ENCODE measurements at regions not wholly inside any gene's neighbourhood (a gene's known extent, or its start where the extent isn't known, plus 50 kb on each side); places are given as distances from the start of the nearest gene placed in this dataset.

- no peaks in the 10 kb centered on the region for H3K9me1 ChIP-seq (replicated peaks; ENCODE audit: control insufficient read depth, extremely low read depth, insufficient read depth, low read length)
Observed at GRCh38 chr6:82097676-82098075, 149.9 kb downstream of the IBTK start.

More at GRCh38 chr6:82097676-82098075, 149.9 kb downstream of the IBTK start:
- no peak for FAIRE-seq
- H3K9ac ChIP-seq (replicated peaks; ENCODE audit: extremely low read depth, insufficient read depth, low read length), result no peak overlapping the region
- ChIA-PET POLR2A (no interaction called here), CTCF (no interaction called here)
- no peak overlapping the region for H3K4me3 ChIP-seq (replicated peaks in 1 of 3; ENCODE audit: insufficient read depth in 1 of 3, low read depth in 1 of 3, low read length in 3 of 3)
- H3K9me3 ChIP-seq (replicated peaks; ENCODE audit: control insufficient read depth, insufficient read depth, low read length), result no peaks in the 10 kb centered on the region
- no peak for DNase-seq (ENCODE audit: low read depth, low spot score)
- no peaks in the 10 kb centered on the region for H3K4me1 ChIP-seq (ENCODE audit: control insufficient read depth, extremely low read depth, insufficient read depth, low read length)
- dilution Hi-C loops (cut with MboI; ENCODE audit: extremely low pct_ligation_motif_present, low sequenced_read_pairs) (no loop called here), intact Hi-C loops (cut with micrococcal nuclease) (no loop called here)
- TF ChIP-seq JUN (IDR thresholded peaks at IDR 0.05; ENCODE audit: borderline replicate concordance, insufficient read depth, insufficient read length, low read depth) (no peak), MYC (IDR thresholded peaks at IDR 0.05; ENCODE audit: low read depth, low read length) (no peak), POLR2A (IDR thresholded peaks at IDR 0.05; ENCODE audit: low read depth, low read length) (no peak), CTCF (IDR thresholded peaks at IDR 0.05; ENCODE audit: extremely low read depth in 1 of 2, insufficient read depth in 1 of 2, low read depth in 1 of 2, low read length in 2 of 2) (no peak), EZH2 (IDR thresholded peaks at IDR 0.05; ENCODE audit: borderline replicate concordance, low read depth, low read length, severe bottlenecking) (no peak), MAX (IDR thresholded peaks at IDR 0.05; ENCODE audit: insufficient read depth, insufficient read length) (no peak), FOS (IDR thresholded peaks at IDR 0.05; ENCODE audit: borderline replicate concordance, insufficient read depth, low read length) (no peak), POLR2AphosphoS5 (IDR thresholded peaks at IDR 0.05; ENCODE audit: insufficient read depth, low read depth, low read length) (no peak), GATA2 (IDR thresholded peaks at IDR 0.05; ENCODE audit: insufficient read depth, insufficient read length, low read depth, low read length) (no peak)
- no peaks in the 10 kb centered on the region for H3K27me3 ChIP-seq (ENCODE audit: control insufficient read depth in 2 of 2, insufficient read depth in 2 of 2, low read length in 2 of 2)
- no peaks in the 10 kb centered on the region for H3K36me3 ChIP-seq (ENCODE audit: control insufficient read depth in 2 of 2, extremely low read depth in 1 of 2, insufficient read depth in 2 of 2, low read length in 2 of 2)
- H2AFZ ChIP-seq (ENCODE audit: low read depth, low read length), result no peak overlapping the region
- no peak overlapping the region for H3K4me2 ChIP-seq (ENCODE audit: insufficient read depth, low read length)
- H3K79me2 ChIP-seq (ENCODE audit: control insufficient read depth, insufficient read depth, low read length), result no peaks in the 10 kb centered on the region
- H4K20me1 ChIP-seq (replicated peaks; ENCODE audit: control insufficient read depth, extremely low read depth, insufficient read depth, low read length), result no peaks in the 10 kb centered on the region
- H3K27ac ChIP-seq (ENCODE audit: insufficient read depth, low read depth, low read length), result no peak overlapping the region
- no TSS peak for BruUV-seq (replicated peaks)

All from endothelial cell of umbilical vein (primary cell).